Common myeloid progenitor, CD34-positive (primary cell): ENCODE measurements at regions not wholly inside any gene's neighbourhood (a gene's known extent, or its start where the extent isn't known, plus 50 kb on each side); places are given as distances from the start of the nearest gene placed in this dataset.

Experiments
- CTCF ChIA-PET: fragments of 350-600 bp; sonication (Branson Sonifier 250); formaldehyde crosslinking; loops from one replicate; lab custom pipeline; 2021; ENCODE audit warnings: antibody characterized with exemption; lab: Charles Lee
- POLR2A ChIA-PET: fragments of 350-600 bp; sonication (Branson Sonifier 250); formaldehyde crosslinking; loops from one replicate; lab custom pipeline; 2021; ENCODE audit warnings: antibody characterized with exemption; lab: Charles Lee
- DNase-seq, 3 donors: peaks; one replicate each; pipeline versions ENCODE4 v3.0.0 to v3.0.0-alpha.2; 2013
- H3K27ac ChIP-seq, 2 experiments: 1 replicate in 1 of 2; 2 replicates in 1 of 2; pipeline ENCODE4 v1.7.0; 2013; ENCODE audit warnings: inconsistent platforms in 2 of 2, low read length in 2 of 2, mild to moderate bottlenecking in 2 of 2, low read depth in 1 of 2, moderate library complexity in 1 of 2; ENCODE audit not compliant: severe bottlenecking in 2 of 2, insufficient read depth in 1 of 2, poor library complexity in 1 of 2
- H3K27me3 ChIP-seq, 5 experiments: replicated peaks in 2 of 5; 1 replicate in 3 of 5; 2 replicates in 2 of 5; pipeline versions ENCODE4 v1.6.1 to v1.7.0; 2013; ENCODE audit warnings: low read length in 4 of 5, mild to moderate bottlenecking in 2 of 5, moderate library complexity in 2 of 5, inconsistent platforms in 1 of 5; ENCODE audit not compliant: insufficient read depth in 5 of 5, control insufficient read depth in 4 of 5
- H3K36me3 ChIP-seq, 4 experiments: 1 replicate in 2 of 4; 2 replicates in 2 of 4; pipeline versions ENCODE4 v1.6.1 to v1.7.0; 2013; ENCODE audit warnings: low read length in 3 of 4, control low read depth in 1 of 4, mild to moderate bottlenecking in 1 of 4; ENCODE audit not compliant: control insufficient read depth in 4 of 4, insufficient read depth in 4 of 4
- H3K4me1 ChIP-seq, 4 experiments: 1 replicate in 3 of 4; 2 replicates in 1 of 4; pipeline versions ENCODE4 v1.6.1 to v1.7.1; 2013; ENCODE audit warnings: low read length in 3 of 4, mild to moderate bottlenecking in 3 of 4, control low read depth in 1 of 4, inconsistent platforms in 1 of 4, moderate library complexity in 1 of 4; ENCODE audit not compliant: control insufficient read depth in 4 of 4, insufficient read depth in 4 of 4; ENCODE audit errors: control extremely low read depth in 1 of 4
- H3K4me3 ChIP-seq, 7 experiments: 1 replicate in 4 of 7; 2 replicates in 3 of 7; pipeline versions ENCODE4 v1.5.1 to v1.7.0; 2013; ENCODE audit warnings: mild to moderate bottlenecking in 7 of 7, low read length in 6 of 7, moderate library complexity in 6 of 7, inconsistent platforms in 2 of 7, low read depth in 2 of 7, control low read depth in 1 of 7; ENCODE audit not compliant: insufficient read depth in 4 of 7, control insufficient read depth in 1 of 7; ENCODE audit errors: extremely low read depth in 1 of 7
- H3K9me3 ChIP-seq, 5 experiments: 1 replicate in 4 of 5; 2 replicates in 1 of 5; pipeline versions ENCODE4 v1.6.1 to v1.7.1; 2013; ENCODE audit warnings: low read length in 4 of 5, mild to moderate bottlenecking in 2 of 5, inconsistent platforms in 1 of 5, low read depth in 1 of 5, moderate library complexity in 1 of 5; ENCODE audit not compliant: control insufficient read depth in 4 of 5, insufficient read depth in 2 of 5; ENCODE audit errors: control extremely low read depth in 1 of 5
- WGBS: methylation state at CpG from one replicate; pipeline ENCODE4 v1.1.5; 2013; ENCODE audit not compliant: insufficient coverage; 5-methylcytosine and 5-hydroxymethylcytosine counted together

DNA sequence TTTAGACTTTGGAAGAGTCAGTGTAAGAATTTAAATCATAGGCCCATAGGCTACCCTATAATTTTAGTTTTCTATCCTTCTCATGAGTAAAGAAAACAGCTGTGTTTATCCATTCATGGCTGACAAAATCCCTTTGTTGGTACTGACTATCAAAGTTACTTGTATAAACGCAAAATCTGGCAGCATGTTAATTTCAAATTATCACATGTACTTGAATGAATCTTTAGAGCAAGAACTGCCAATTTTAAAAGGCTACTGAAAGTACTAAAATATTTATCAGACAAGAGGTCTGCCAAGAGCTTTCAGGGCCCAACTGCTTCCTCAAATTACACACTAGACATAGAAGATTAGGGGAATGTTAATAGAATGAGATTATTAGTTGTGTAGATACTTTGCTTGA, 66.6 kb downstream of the MYL12B start:
- WGBS: 100% methylated on average over 1 of the region's 1 CpG
- Histone ChIP-seq H3K27me3 (no peaks in the 10 kb centered on the region), H3K4me1 (peaks cover 0 to 6% (median 0%) of the 10 kb centered on the region in 4 experiments), H3K27ac (no peak overlapping the region), H3K9me3 (no peaks in the 10 kb centered on the region), H3K4me3 (no peak overlapping the region), H3K36me3 (no peaks in the 10 kb centered on the region)
- no peak for DNase-seq
- ChIA-PET CTCF (interaction anchor here (0.6 to 0.9 kb wide), 2 partner anchors 256 to 554 kb away, joined by 3 to 4 read pairs; no protein-coding TSS in a partner anchor), POLR2A (no interaction called here)

GRCh38 chr18:3329471-3329870, 67.5 kb downstream of the MYL12B start:
- H3K27me3 ChIP-seq: no peaks in the 10 kb centered on the region
- no peaks in the 10 kb centered on the region for H3K36me3 ChIP-seq
- CTCF ChIA-PET: no interaction called here
- no peak overlapping the region for H3K4me3 ChIP-seq
- no peak for DNase-seq
- H3K4me1 ChIP-seq: no peaks in the 10 kb centered on the region
- POLR2A ChIA-PET: no interaction called here
- WGBS: 98% methylated on average over 5 of the region's 5 CpGs
- no peaks in the 10 kb centered on the region for H3K9me3 ChIP-seq
- no peak overlapping the region for H3K27ac ChIP-seq

DNA sequence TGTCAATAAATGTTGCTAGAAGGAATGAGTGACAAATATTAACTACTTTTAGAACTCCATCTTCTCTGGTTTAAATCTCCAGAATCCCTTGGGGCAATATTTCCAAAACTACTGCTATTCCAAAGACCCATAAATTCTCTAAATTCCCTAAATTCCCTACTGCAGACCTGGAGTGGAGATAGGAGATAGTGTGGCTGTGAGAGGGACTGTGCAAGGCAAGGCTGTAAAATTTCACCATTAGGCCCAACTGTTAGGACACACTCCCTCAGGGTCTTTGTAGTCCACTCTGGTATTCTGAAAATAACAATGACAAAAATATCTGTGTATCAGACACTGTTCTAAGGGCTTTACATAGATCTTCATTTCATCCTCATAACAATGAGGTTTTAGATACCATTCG, 67.9 kb downstream of the MYL12B start:
- ChIA-PET POLR2A (no interaction called here), CTCF (no interaction called here)
- Histone ChIP-seq H3K9me3 (no peaks in the 10 kb centered on the region), H3K27ac (no peak overlapping the region), H3K4me3 (no peak overlapping the region), H3K36me3 (no peaks in the 10 kb centered on the region), H3K27me3 (no peaks in the 10 kb centered on the region), H3K4me1 (no peaks in the 10 kb centered on the region)
- no CpG with 5 or more reads among the region's 1 CpG for WGBS
- no peak for DNase-seq

GRCh38 chr18:3330622-3331021, 68.7 kb downstream of the MYL12B start:
- Histone ChIP-seq H3K9me3 (no peaks in the 10 kb centered on the region), H3K4me1 (no peaks in the 10 kb centered on the region), H3K27me3 (no peaks in the 10 kb centered on the region), H3K4me3 (no peak overlapping the region), H3K36me3 (no peaks in the 10 kb centered on the region), H3K27ac (no peak overlapping the region)
- CTCF ChIA-PET: interaction anchor here (0.8 to 1.5 kb wide), 2 partner anchors 33 to 335 kb away, joined by 3 to 4 read pairs; no protein-coding TSS in a partner anchor
- WGBS: 85% methylated on average over 9 of the region's 12 CpGs
- no peak for DNase-seq
- POLR2A ChIA-PET: no interaction called here

- Histone ChIP-seq H3K27ac (no peak overlapping the region), H3K4me1 (no peaks in the 10 kb centered on the region), H3K9me3 (no peaks in the 10 kb centered on the region), H3K4me3 (no peak overlapping the region), H3K36me3 (no peaks in the 10 kb centered on the region), H3K27me3 (no peaks in the 10 kb centered on the region)
- ChIA-PET CTCF (no interaction called here), POLR2A (no interaction called here)
- DNase-seq: no peak
- WGBS: 100% methylated on average over 2 of the region's 2 CpGs
Measured at GRCh38 chr18:3332376-3332775, 70.4 kb downstream of the MYL12B start.

- DNase-seq: no peak
- 100% methylated on average over 1 of the region's 4 CpGs for WGBS
- Histone ChIP-seq H3K36me3 (no peaks in the 10 kb centered on the region), H3K27ac (no peak overlapping the region), H3K9me3 (no peaks in the 10 kb centered on the region), H3K4me3 (no peak overlapping the region), H3K27me3 (no peaks in the 10 kb centered on the region), H3K4me1 (no peaks in the 10 kb centered on the region)
- POLR2A ChIA-PET: no interaction called here
- CTCF ChIA-PET: no interaction called here
Measured at GRCh38 chr18:3333056-3333720, 71.3 kb downstream of the MYL12B start.

GRCh38 chr18:3333721-3334386, 71.9 kb downstream of the MYL12B start:
- 100% methylated on average over 1 of the region's 4 CpGs for WGBS
- DNase-seq: no peak
- no peaks in the 10 kb centered on the region for H3K27me3 ChIP-seq
- H3K9me3 ChIP-seq: no peaks in the 10 kb centered on the region
- no peak overlapping the region for H3K4me3 ChIP-seq
- no peak overlapping the region for H3K27ac ChIP-seq
- H3K36me3 ChIP-seq: no peaks in the 10 kb centered on the region
- no peaks in the 10 kb centered on the region for H3K4me1 ChIP-seq
- ChIA-PET CTCF (no interaction called here), POLR2A (no interaction called here)
